GM12878 (cell line): ENCODE measurements at regions not wholly inside any gene's neighbourhood (a gene's known extent, or its start where the extent isn't known, plus 50 kb on each side); places are given as distances from the start of the nearest gene placed in this dataset.

Experiments used
- ATAC-seq: fragments of 200-7000 bp; cut with Tn5 transposase; 3 replicates; pipeline ENCODE4 v1.9.1; 2020; ENCODE audit warnings: mild to moderate bottlenecking, moderate library complexity
- BruUV-seq: library from RNA; stranded (reverse); fragments of 400-500 nt; replicated peaks from 2 replicates; lab custom pipeline; 2021; lab: Mats Ljungman, UMichigan
- CTCF ChIA-PET: fragments of 300-600 bp; sonication (Branson Sonifier 250); formaldehyde crosslinking; extraction: SDS; loops from one replicate; lab custom pipeline; 2021; ENCODE audit warnings: inconsistent platforms; lab: Yijun Ruan, JAX
- POLR2A ChIA-PET: fragments of 350-600 bp; formaldehyde crosslinking; extraction: SDS; loops from one replicate; lab custom pipeline; 2021; ENCODE audit warnings: inconsistent platforms; lab: Charles Lee
- RAD21 ChIA-PET: fragments of 300-600 bp; sonication (Branson Sonifier 250); formaldehyde crosslinking; loops from one replicate; lab custom pipeline; 2023; ENCODE audit warnings: antibody characterized with exemption; ENCODE audit not compliant: unreplicated experiment; lab: Charles Lee
- SMC1A ChIA-PET: fragments of 300-600 bp; sonication (Branson Sonifier 250); formaldehyde crosslinking; loops from one replicate; lab custom pipeline; 2023; ENCODE audit not compliant: unreplicated experiment, uncharacterized antibody; lab: Charles Lee
- DNase-seq: peaks from one replicate; pipeline ENCODE4 v3.0.0-alpha.2; 2011; ENCODE audit warnings: low read depth, low spot score
- FAIRE-seq: peaks from 3 replicates; lab custom pipeline; 2011; peaks lifted over from hg19 to GRCh38; lab: Jason Lieb, UNC
- H2AFZ ChIP-seq: 2 replicates; pipeline ENCODE4 v1.6.0; 2011; ENCODE audit warnings: low read depth, low read length, control low read depth; ENCODE audit not compliant: control insufficient read depth
- H3K27ac ChIP-seq: 2 replicates; pipeline ENCODE4 v1.5.1; 2011; ENCODE audit warnings: control low read depth; ENCODE audit not compliant: control insufficient read depth, insufficient read depth
- H3K27me3 ChIP-seq, 2 experiments: replicated peaks in 1 of 2; 2 replicates each; pipeline versions ENCODE4 v1.6.0 to v1.6.1; 2011; ENCODE audit warnings: low read length in 1 of 2; ENCODE audit not compliant: control insufficient read depth in 2 of 2, insufficient read depth in 2 of 2
- H3K36me3 ChIP-seq, 2 experiments: 2 replicates each; pipeline ENCODE4 v1.5.1; 2011; ENCODE audit warnings: low read length in 1 of 2; ENCODE audit not compliant: control insufficient read depth in 2 of 2, insufficient read depth in 2 of 2
- H3K4me1 ChIP-seq: 2 replicates; pipeline ENCODE4 v1.6.1; 2011; ENCODE audit warnings: mild to moderate bottlenecking, low read length, moderate library complexity, mixed read lengths; ENCODE audit not compliant: control insufficient read depth, insufficient read depth
- H3K4me2 ChIP-seq: 2 replicates; pipeline ENCODE4 v1.6.0; 2011; ENCODE audit warnings: control low read depth; ENCODE audit not compliant: control insufficient read depth, insufficient read depth
- H3K4me3 ChIP-seq: fragments of 200-600 bp; sonication (generic); 2 replicates; pipeline ENCODE4 v1.5.1; 2016
- H3K79me2 ChIP-seq: 2 replicates; pipeline ENCODE4 v1.6.0; 2011; ENCODE audit warnings: low read length; ENCODE audit not compliant: control insufficient read depth, insufficient read depth
- H3K9ac ChIP-seq: 2 replicates; pipeline ENCODE4 v1.8.0; 2011; ENCODE audit warnings: low read length, control low read depth, mixed read lengths; ENCODE audit not compliant: control insufficient read depth, insufficient read depth
- H3K9me3 ChIP-seq: replicated peaks from 3 replicates; pipeline ENCODE4 v1.5.1; 2011; ENCODE audit warnings: mild to moderate bottlenecking, low read length; ENCODE audit not compliant: control insufficient read depth, insufficient read depth
- H4K20me1 ChIP-seq: 2 replicates; pipeline ENCODE4 v1.6.0; 2011; ENCODE audit not compliant: control insufficient read depth, insufficient read depth
- CBFB ChIP-seq: IDR thresholded peaks from 2 replicates; pipeline ENCODE4 v1.6.1; 2016; ENCODE audit warnings: antibody characterized with exemption, low read depth
- CHD1 ChIP-seq: IDR thresholded peaks from 2 replicates; pipeline ENCODE4 v1.6.1; 2012; ENCODE audit warnings: low read depth, low read length, improper control_type of control experiment
- CREM ChIP-seq: IDR thresholded peaks from 2 replicates; pipeline ENCODE4 v1.6.1; 2014; ENCODE audit warnings: antibody characterized with exemption, low read depth
- ELK1 ChIP-seq: IDR thresholded peaks from 2 replicates; pipeline ENCODE4 v1.6.1; 2012; ENCODE audit warnings: low read depth, low read length, improper control_type of control experiment
- IRF5 ChIP-seq: fragments of 450-650 bp; IDR thresholded peaks from 2 replicates; pipeline ENCODE4 v1.6.1; 2017; ENCODE audit warnings: borderline replicate concordance
- JUND ChIP-seq: IDR thresholded peaks from 2 replicates; pipeline ENCODE4 v1.6.1; 2012; ENCODE audit warnings: low read depth, mild to moderate bottlenecking, low read length, improper control_type of control experiment, moderate library complexity
- LARP7 ChIP-seq: fragments of 450-650 bp; IDR thresholded peaks from 2 replicates; pipeline ENCODE4 v1.6.1; 2017; ENCODE audit warnings: mild to moderate bottlenecking
- MEF2B ChIP-seq: fragments of 450-650 bp; IDR thresholded peaks from 2 replicates; pipeline ENCODE4 v1.6.1; 2018; ENCODE audit warnings: mild to moderate bottlenecking, moderate library complexity; ENCODE audit not compliant: partially characterized antibody, poor library complexity, severe bottlenecking
- MXI1 ChIP-seq: fragments of 150-350 bp; IDR thresholded peaks from 2 replicates; pipeline ENCODE4 v1.6.1; 2011; ENCODE audit warnings: low read depth, mild to moderate bottlenecking, inconsistent platforms, low read length, improper control_type of control experiment
- NR2C2 ChIP-seq: IDR thresholded peaks from 2 replicates; pipeline ENCODE4 v1.6.1; 2011; ENCODE audit warnings: borderline replicate concordance, low read depth; ENCODE audit not compliant: control insufficient read depth, insufficient read length
- RELA ChIP-seq: fragments of 450-650 bp; IDR thresholded peaks from 2 replicates; pipeline ENCODE4 v1.8.0; 2014; ENCODE audit warnings: borderline replicate concordance; ENCODE audit not compliant: partially characterized antibody
- REST ChIP-seq: IDR thresholded peaks from 2 replicates; pipeline ENCODE4 v1.6.1; 2012; ENCODE audit warnings: mild to moderate bottlenecking, low read depth, low read length
- STAT3 ChIP-seq: IDR thresholded peaks from 2 replicates; pipeline ENCODE4 v1.6.1; 2011; ENCODE audit warnings: low read depth, low read length, improper control_type of control experiment
- ZNF24 ChIP-seq: fragments of 450-650 bp; IDR thresholded peaks from 2 replicates; pipeline ENCODE4 v1.6.1; 2017; ENCODE audit warnings: antibody characterized with exemption, mild to moderate bottlenecking
- WGBS: methylation state at CpG from one replicate; pipeline ENCODE4 v1.1.6; 2016; ENCODE audit warnings: low lambda C conversion rate; ENCODE audit not compliant: insufficient replicate concordance, insufficient coverage; ENCODE audit errors: missing lambda C conversion rate; 5-methylcytosine and 5-hydroxymethylcytosine counted together
- in situ Hi-C: fragments of 300-500 bp; cut with MboI; formaldehyde crosslinking; loops from 9 replicates; pipeline ENCODE4 v1.14.3; 2018; ENCODE audit warnings: mixed read lengths
- intact Hi-C: fragments of 100-400 bp; cut with micrococcal nuclease; formaldehyde crosslinking; loops from one replicate; pipeline ENCODE4 v1.14.2; 2022; ENCODE audit not compliant: unreplicated experiment

GRCh38 chr1:91585982-91586381 is 85.3 kb downstream of the CDC7 start:
- POLR2A ChIA-PET, result no interaction called here
- SMC1A ChIA-PET, result interaction anchor here (0.6 kb wide), 1 partner anchor 220 kb away, joined by 3 read pairs; no protein-coding TSS in a partner anchor
- ATAC-seq, result no peak
- Histone ChIP-seq H4K20me1 (no peaks in the 10 kb centered on the region), H3K4me3 (no peak overlapping the region), H3K27ac (no peak overlapping the region), H3K36me3 (no peaks in the 10 kb centered on the region), H3K9me3 (no peaks in the 10 kb centered on the region), H3K79me2 (no peaks in the 10 kb centered on the region), H3K4me1 (no peaks in the 10 kb centered on the region), H3K4me2 (no peak overlapping the region), H3K9ac (no peak overlapping the region), H3K27me3 (no peaks in the 10 kb centered on the region), H2AFZ (no peak overlapping the region)
- no TSS peak for BruUV-seq
- no peak for DNase-seq
- 40% methylated on average over 7 of the region's 7 CpGs for WGBS
- intact Hi-C loops, result no loop called here
- FAIRE-seq, result no peak
- CTCF ChIA-PET, result no interaction called here
- in situ Hi-C loops, result no loop called here
- TF ChIP-seq ZNF24 (no peak), REST (no peak), STAT3 (no peak)
- RAD21 ChIA-PET, result no interaction called here

- no TSS peak for BruUV-seq
- Histone ChIP-seq H3K4me2 (no peak overlapping the region), H3K36me3 (no peaks in the 10 kb centered on the region), H3K27ac (no peak overlapping the region), H3K4me3 (no peak overlapping the region), H3K9me3 (no peaks in the 10 kb centered on the region), H3K79me2 (no peaks in the 10 kb centered on the region), H3K9ac (no peak overlapping the region), H3K27me3 (no peaks in the 10 kb centered on the region), H3K4me1 (peaks cover 6% of the 10 kb centered on the region; the same call in 1 of the 2 replicates), H2AFZ (no peak overlapping the region), H4K20me1 (no peaks in the 10 kb centered on the region)
- SMC1A ChIA-PET, result no interaction called here
- RAD21 ChIA-PET, result no interaction called here
- no peak for DNase-seq
- in situ Hi-C loops, result no loop called here
- POLR2A ChIA-PET, result no interaction called here
- no peak for FAIRE-seq
- ATAC-seq, result no peak
- CTCF ChIA-PET, result interaction anchor here (0.9 kb wide), 1 partner anchor 11 kb away, joined by 3 read pairs; no protein-coding TSS in a partner anchor
- intact Hi-C loops, result no loop called here
- TF ChIP-seq STAT3 (no peak), MEF2B (no peak), LARP7 (no peak), CBFB (no peak), JUND (no peak), NR2C2 (no peak), IRF5 (no peak), CHD1 (no peak), ELK1 (no peak), RELA (no peak), MXI1 (no peak), CREM (no peak)
Observed at GRCh38 chr1:91589437-91589836, 88.8 kb downstream of the CDC7 start.
